GM21447 (cell line): ENCODE measurements at regions not wholly inside any gene's neighbourhood (a gene's known extent, or its start where the extent isn't known, plus 50 kb on each side); places are given as distances from the start of the nearest gene placed in this dataset.

Experiments used
- ATAC-seq: cut with Tn5 transposase; IDR thresholded peaks from one replicate; pipeline ENCODE4 v1.9.1; 2021; ENCODE audit not compliant: unreplicated experiment

GRCh38 chr4:132818091-132818490, 331.0 kb upstream of the PCDH10 start:
- ATAC-seq: no peak

- ATAC-seq: no peak
Measured at GRCh38 chr4:132823419-132823818, 325.7 kb upstream of the PCDH10 start.

- no peak for ATAC-seq
Measured at GRCh38 chr4:132824761-132825160, 324.3 kb upstream of the PCDH10 start.

GRCh38 chr4:132827522-132827921, 321.6 kb upstream of the PCDH10 start:
- ATAC-seq: no peak

GRCh38 chr4:132838244-132838643, 310.9 kb upstream of the PCDH10 start:
- ATAC-seq: no peak

- no peak for ATAC-seq
Measured at GRCh38 chr4:132839070-132839469, 310.0 kb upstream of the PCDH10 start.

- no peak for ATAC-seq
Measured at GRCh38 chr4:132859929-132860328, 289.2 kb upstream of the PCDH10 start.

GRCh38 chr4:132860976-132861375, 288.1 kb upstream of the PCDH10 start:
- ATAC-seq: no peak

- ATAC-seq: no peak
Measured at GRCh38 chr4:132863619-132864018, 285.5 kb upstream of the PCDH10 start.

GRCh38 chr4:132865458-132865857, 283.6 kb upstream of the PCDH10 start:
- ATAC-seq: no peak

GRCh38 chr4:132865922-132866321, 283.2 kb upstream of the PCDH10 start:
- ATAC-seq: no peak

GRCh38 chr4:132866616-132867015, 282.5 kb upstream of the PCDH10 start:
- no peak for ATAC-seq

- no peak for ATAC-seq
Measured at GRCh38 chr4:132893787-132894186, 255.3 kb upstream of the PCDH10 start.

GRCh38 chr4:132901224-132901623, 247.9 kb upstream of the PCDH10 start:
- ATAC-seq: no peak

GRCh38 chr4:132910229-132910748, 238.8 kb upstream of the PCDH10 start:
- no peak for ATAC-seq

GRCh38 chr4:132918096-132918495, 231.0 kb upstream of the PCDH10 start:
- no peak for ATAC-seq

- no peak for ATAC-seq
Measured at GRCh38 chr4:132923516-132923915, 225.6 kb upstream of the PCDH10 start.

GRCh38 chr4:132934911-132935310, 214.2 kb upstream of the PCDH10 start:
- no peak for ATAC-seq

- ATAC-seq: no peak
Measured at GRCh38 chr4:132955146-132955545, 193.9 kb upstream of the PCDH10 start.

- no peak for ATAC-seq
Measured at GRCh38 chr4:132956962-132957361, 192.1 kb upstream of the PCDH10 start.

- no peak for ATAC-seq
Measured at GRCh38 chr4:132958457-132959263, 190.4 kb upstream of the PCDH10 start.

GRCh38 chr4:132981611-132982010, 167.5 kb upstream of the PCDH10 start:
- ATAC-seq: no peak

GRCh38 chr4:132982151-132982550, 166.9 kb upstream of the PCDH10 start:
- ATAC-seq: no peak
